ENCODE measurements at regions not wholly inside any gene's neighbourhood (a gene's known extent, or its start where the extent isn't known, plus 50 kb on each side); places are given as distances from the start of the nearest gene placed in this dataset.
"Not testable (repeated sequence)": the region's sequence is repeated elsewhere in the genome, so short reads cannot be mapped to it uniquely, and the experiment has no call there.

DNA sequence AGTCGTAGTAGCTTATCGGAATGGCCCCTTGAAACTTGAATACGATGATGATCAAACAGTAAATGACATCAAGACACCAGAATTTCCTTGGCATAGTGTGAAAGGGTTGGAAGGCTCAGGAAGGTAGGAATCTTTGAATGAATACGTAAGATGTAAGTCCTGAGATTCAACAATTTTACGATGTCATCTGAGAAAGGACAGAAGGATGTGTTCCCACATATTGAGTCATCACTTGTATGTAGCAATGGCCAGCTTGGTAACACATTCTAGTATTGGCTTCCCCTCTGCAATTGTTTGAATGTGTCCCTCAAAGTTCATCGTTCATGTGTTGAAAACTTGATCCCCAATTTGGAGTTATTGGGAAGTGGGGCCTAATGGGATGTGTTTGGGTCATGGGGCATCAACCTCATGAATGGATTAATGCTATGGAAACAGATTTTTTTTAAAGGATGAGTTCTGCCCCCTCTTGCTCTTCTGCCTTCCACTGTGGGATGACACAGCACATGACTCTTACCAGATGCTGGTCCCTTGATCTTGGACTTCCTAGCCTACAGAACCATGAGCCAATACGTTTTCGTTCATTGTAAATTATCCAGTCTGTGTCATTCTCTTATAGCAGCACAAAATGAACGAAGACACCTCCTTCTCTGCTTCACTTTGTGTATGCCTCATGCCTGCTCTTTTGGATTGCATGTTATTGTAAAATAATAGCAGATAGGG, 284.6 kb downstream of the BCAT1 start:
- no peak for DNase-seq (ENCODE audit: low spot score in 2 of 2)
- Histone ChIP-seq H3K27ac (no peak overlapping the region), H3K9me3 (no peaks in the 10 kb centered on the region), H3K4me1 (peaks cover 0 to 6% (median 0%) of the 10 kb centered on the region in 4 donors), H3K4me3 (no peak overlapping the region), H3K36me3 (no peaks in the 10 kb centered on the region), H3K27me3 (no peaks in the 10 kb centered on the region)
- WGBS, 2 donors: 92 to 96% methylated on average over 9 of the region's 9 CpGs
- no peak for TF ChIP-seq CTCF (IDR thresholded peaks at IDR 0.05)
- TF ChIP-seq POLR2A (IDR thresholded peaks at IDR 0.05): no peak
- no peak for TF ChIP-seq EP300 (IDR thresholded peaks at IDR 0.05)

GRCh38 chr12:24661657-24662096, 287.2 kb downstream of the BCAT1 start:
- Histone ChIP-seq H3K27me3 (no peaks in the 10 kb centered on the region), H3K9me3 (no peaks in the 10 kb centered on the region), H3K36me3 (no peaks in the 10 kb centered on the region), H3K4me3 (no peak overlapping the region), H3K27ac (no peak overlapping the region), H3K4me1 (peaks cover 0 to 6% (median 0%) of the 10 kb centered on the region in 4 donors)
- peak; percentile 20 to 57 for DNase-seq (ENCODE audit: low spot score in 2 of 2)
- no peak for TF ChIP-seq POLR2A (IDR thresholded peaks at IDR 0.05)
- TF ChIP-seq EP300 (IDR thresholded peaks at IDR 0.05): peak in 1 of 2 donors; percentile 49
- 49 to 50% methylated on average over 5 of the region's 5 CpGs for WGBS, 2 donors

- WGBS, 2 donors: 96 to 100% methylated on average over 1 of the region's 1 CpG
- H3K9me3 ChIP-seq: peaks cover 0 to 5% (median 0%) of the 10 kb centered on the region in 4 donors
- DNase-seq (ENCODE audit: low spot score in 2 of 2): no peak
Observed at GRCh38 chr12:24659016-24659415, 289.9 kb downstream of the BCAT1 start.

GRCh38 chr12:24654344-24654743, 294.6 kb downstream of the BCAT1 start:
- not testable (repeated sequence) for H3K27me3 ChIP-seq; H3K27ac ChIP-seq; H3K36me3 ChIP-seq; DNase-seq (ENCODE audit: low spot score in 2 of 2); H3K4me1 ChIP-seq; H3K4me3 ChIP-seq
- H3K9me3 ChIP-seq: peaks cover 0 to 14% (median 0%) of the 10 kb centered on the region in 4 donors
- WGBS, 2 donors: 78 to 85% methylated on average over 4 of the region's 4 CpGs

More at GRCh38 chr12:24659016-24659415, 289.9 kb downstream of the BCAT1 start:
- Histone ChIP-seq H3K27me3 (no peaks in the 10 kb centered on the region), H3K4me1 (peaks cover 0 to 6% (median 0%) of the 10 kb centered on the region in 4 donors), H3K27ac (no peak overlapping the region), H3K36me3 (no peaks in the 10 kb centered on the region), H3K4me3 (no peak overlapping the region)
- TF ChIP-seq POLR2A (IDR thresholded peaks at IDR 0.05): no peak
- TF ChIP-seq EP300 (IDR thresholded peaks at IDR 0.05): no peak
- no peak for TF ChIP-seq CTCF (IDR thresholded peaks at IDR 0.05)

DNA sequence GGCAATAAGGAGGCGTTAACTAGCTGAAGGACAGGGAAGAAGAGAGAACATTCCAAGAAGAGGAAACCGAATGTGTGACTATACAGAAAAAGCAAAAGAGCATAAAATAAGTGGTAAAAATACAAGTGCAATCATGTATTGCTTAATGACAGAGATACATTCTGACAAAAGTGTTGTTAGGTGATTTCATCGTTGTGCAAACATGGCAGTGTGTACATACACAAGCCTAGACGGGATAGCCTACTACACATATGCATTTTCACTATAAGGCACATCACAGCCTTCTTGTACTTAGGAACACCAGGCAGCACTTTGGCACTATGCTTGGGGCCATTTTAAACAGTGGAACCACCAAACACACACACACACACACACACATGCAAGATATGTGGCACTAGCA, 299.3 kb downstream of the BCAT1 start:
- no peaks in the 10 kb centered on the region for H3K4me1 ChIP-seq
- H3K27ac ChIP-seq: no peak overlapping the region
- WGBS, 2 donors: 62 to 65% methylated on average over 4 of the region's 4 CpGs

More for the DNA sequence above, 299.3 kb downstream of the BCAT1 start:
- DNase-seq (ENCODE audit: low spot score in 2 of 2): no peak
- H3K9me3 ChIP-seq: peaks cover 0 to 14% (median 0%) of the 10 kb centered on the region in 4 donors
- no peaks in the 10 kb centered on the region for H3K27me3 ChIP-seq
- no peak overlapping the region for H3K4me3 ChIP-seq
- H3K36me3 ChIP-seq: no peaks in the 10 kb centered on the region
- TF ChIP-seq POLR2A (IDR thresholded peaks at IDR 0.05) (no peak), EP300 (IDR thresholded peaks at IDR 0.05) (no peak), CTCF (IDR thresholded peaks at IDR 0.05) (no peak)
